ENCODE measurements at regions not wholly inside any gene's neighbourhood (a gene's known extent, or its start where the extent isn't known, plus 50 kb on each side); places are given as distances from the start of the nearest gene placed in this dataset.

- Histone ChIP-seq H3K4me1 (no peaks in the 10 kb centered on the region), H3K36me3 (no peaks in the 10 kb centered on the region), H3K4me3 (no peak overlapping the region), H3K27ac (no peak overlapping the region), H3K9ac (ENCODE audit: low read depth in 2 of 2, low read length in 2 of 2) (no peak overlapping the region), H3K27me3 (no peaks in the 10 kb centered on the region), H3K9me3 (no peaks in the 10 kb centered on the region)
- TF ChIP-seq CTCF (IDR thresholded peaks at IDR 0.05) = no peak
- no peak for DNase-seq
- intact Hi-C loops (cut with DNase I) = no loop called here
Measured at GRCh38 chr11:15519124-15519791, 404.5 kb downstream of the INSC start.

GRCh38 chr11:15519911-15520310 lies 405.2 kb downstream of the INSC start:
- no peak for TF ChIP-seq CTCF (IDR thresholded peaks at IDR 0.05)
- Histone ChIP-seq H3K9me3 (no peaks in the 10 kb centered on the region), H3K27ac (no peak overlapping the region), H3K36me3 (no peaks in the 10 kb centered on the region), H3K4me1 (no peaks in the 10 kb centered on the region), H3K4me3 (no peak overlapping the region), H3K9ac (ENCODE audit: low read depth in 2 of 2, low read length in 2 of 2) (no peak overlapping the region), H3K27me3 (no peaks in the 10 kb centered on the region)
- DNase-seq = no peak
- intact Hi-C loops (cut with DNase I) = no loop called here

GRCh38 chr11:15523543-15523942 lies 408.8 kb downstream of the INSC start:
- no peak for DNase-seq
- no peaks in the 10 kb centered on the region for H3K27me3 ChIP-seq
- no peak overlapping the region for H3K4me3 ChIP-seq
- H3K9me3 ChIP-seq = no peaks in the 10 kb centered on the region
- TF ChIP-seq CTCF (IDR thresholded peaks at IDR 0.05) = no peak
- H3K9ac ChIP-seq (ENCODE audit: low read depth in 2 of 2, low read length in 2 of 2) = no peak overlapping the region
- H3K27ac ChIP-seq = no peak overlapping the region
- intact Hi-C loops (cut with DNase I) = no loop called here
- H3K36me3 ChIP-seq = no peaks in the 10 kb centered on the region
- H3K4me1 ChIP-seq = no peaks in the 10 kb centered on the region

GRCh38 chr11:15525582-15525981 lies 410.9 kb downstream of the INSC start:
- DNase-seq = no peak
- Histone ChIP-seq H3K9ac (ENCODE audit: low read depth in 2 of 2, low read length in 2 of 2) (no peak overlapping the region), H3K27me3 (no peaks in the 10 kb centered on the region), H3K4me1 (no peaks in the 10 kb centered on the region), H3K9me3 (no peaks in the 10 kb centered on the region), H3K27ac (no peak overlapping the region), H3K4me3 (no peak overlapping the region), H3K36me3 (no peaks in the 10 kb centered on the region)
- intact Hi-C loops (cut with DNase I) = no loop called here
- no peak for TF ChIP-seq CTCF (IDR thresholded peaks at IDR 0.05)

GRCh38 chr11:15526032-15526431 lies 411.3 kb downstream of the INSC start:
- intact Hi-C loops (cut with DNase I) = no loop called here
- Histone ChIP-seq H3K27me3 (no peaks in the 10 kb centered on the region), H3K9me3 (no peaks in the 10 kb centered on the region), H3K27ac (no peak overlapping the region), H3K9ac (ENCODE audit: low read depth in 2 of 2, low read length in 2 of 2) (no peak overlapping the region), H3K36me3 (no peaks in the 10 kb centered on the region), H3K4me3 (no peak overlapping the region), H3K4me1 (no peaks in the 10 kb centered on the region)
- no peak for TF ChIP-seq CTCF (IDR thresholded peaks at IDR 0.05)
- no peak for DNase-seq
